K562 (cell line): ENCODE measurements at regions not wholly inside any gene's neighbourhood (a gene's known extent, or its start where the extent isn't known, plus 50 kb on each side); places are given as distances from the start of the nearest gene placed in this dataset.

Experiments
- ATAC-seq: fragments of 200-7000 bp; cut with Tn5 transposase; 3 replicates; pipeline ENCODE4 v1.9.1; 2020; ENCODE audit warnings: moderate library complexity
- BruUV-seq: library from RNA; stranded (reverse); fragments of 400-500 nt; replicated peaks from 2 replicates; lab custom pipeline; 2021; lab: Mats Ljungman, UMichigan
- CTCF ChIA-PET: fragments of 300-600 bp; formaldehyde crosslinking; extraction: SDS; loops from one replicate; lab custom pipeline; 2021; ENCODE audit warnings: low intra/inter-chr PET ratio; lab: Yijun Ruan, JAX
- POLR2A ChIA-PET: fragments of 300-600, 350-650 bp; sonication (Branson Sonifier 250); formaldehyde crosslinking; extraction: SDS; loops from one replicate; lab custom pipeline; 2021; ENCODE audit warnings: antibody characterized with exemption, inconsistent platforms; lab: Yijun Ruan, JAX
- DNase-seq, 4 experiments: peaks; one replicate each; pipeline versions ENCODE4 v3.0.0 to v3.0.0-alpha.2; 2011 to 2018; ENCODE audit warnings: low spot score in 3 of 4, mixed read lengths in 3 of 4; ENCODE audit errors: extremely low read depth in 1 of 4
- FAIRE-seq: peaks from 2 replicates; lab custom pipeline; 2011; peaks lifted over from hg19 to GRCh38; lab: Jason Lieb, UNC
- H2AFZ ChIP-seq: 2 replicates; pipeline ENCODE4 v1.6.0; 2011; ENCODE audit warnings: low read depth, low read length, control low read depth, inconsistent platforms
- H3K27ac ChIP-seq: fragments of 200-600 bp; 3 replicates; pipeline ENCODE4 v1.8.0; 2011; ENCODE audit warnings: low read depth, mild to moderate bottlenecking, control low read depth, inconsistent platforms, low read length, moderate library complexity, mixed read lengths; ENCODE audit errors: extremely low read depth
- H3K27me3 ChIP-seq, 2 experiments: fragments of 300-600 bp in 1 of 2; 2 replicates in 1 of 2; 3 replicates in 1 of 2; pipeline versions ENCODE4 v1.6.0 to v1.8.0; 2011; ENCODE audit warnings: inconsistent platforms in 2 of 2, low read length in 2 of 2, mild to moderate bottlenecking in 1 of 2, mixed read lengths in 1 of 2, moderate library complexity in 1 of 2; ENCODE audit not compliant: control insufficient read depth in 2 of 2, insufficient read depth in 2 of 2
- H3K36me3 ChIP-seq: fragments of 300-600 bp; 3 replicates; pipeline ENCODE4 v1.8.0; 2011; ENCODE audit warnings: mild to moderate bottlenecking, low read length, inconsistent platforms; ENCODE audit not compliant: control insufficient read depth, insufficient read depth
- H3K4me1 ChIP-seq, 2 experiments: fragments of 200-600 bp in 1 of 2; replicated peaks in 1 of 2; 2 replicates in 1 of 2; 3 replicates in 1 of 2; pipeline versions ENCODE4 v1.5.1 to v1.8.0; 2011; ENCODE audit warnings: inconsistent platforms in 2 of 2, low read length in 2 of 2, mild to moderate bottlenecking in 1 of 2, mixed read lengths in 1 of 2, moderate library complexity in 1 of 2; ENCODE audit not compliant: control insufficient read depth in 2 of 2, insufficient read depth in 2 of 2
- H3K4me2 ChIP-seq: 2 replicates; pipeline ENCODE4 v1.6.1; 2011; ENCODE audit warnings: low read length, control low read depth, inconsistent platforms, mixed read lengths; ENCODE audit not compliant: insufficient read depth
- H3K4me3 ChIP-seq: fragments of 200-600 bp; sonication (generic), shearing (Covaris generic); 2 replicates; pipeline ENCODE4 v1.5.1; 2016; ENCODE audit warnings: control low read depth, inconsistent platforms
- H3K79me2 ChIP-seq: fragments of 200-600 bp; 3 replicates; pipeline ENCODE4 v1.8.0; 2011; ENCODE audit warnings: low read length, inconsistent platforms; ENCODE audit not compliant: control insufficient read depth, insufficient read depth
- H3K9ac ChIP-seq, 2 experiments: 2 replicates each; pipeline versions ENCODE4 v1.6.0 to v1.6.1; 2011; ENCODE audit warnings: low read depth in 2 of 2, low read length in 2 of 2, control low read depth in 1 of 2, inconsistent platforms in 1 of 2, mild to moderate bottlenecking in 1 of 2, mixed read lengths in 1 of 2; ENCODE audit not compliant: insufficient read depth in 1 of 2
- H3K9me1 ChIP-seq: one replicate; pipeline ENCODE4 v1.6.0; 2011; ENCODE audit warnings: inconsistent platforms, mild to moderate bottlenecking, low read length, moderate library complexity; ENCODE audit not compliant: control insufficient read depth, insufficient read depth
- H3K9me3 ChIP-seq: replicated peaks from 2 replicates; pipeline ENCODE4 v1.5.1; 2011; ENCODE audit warnings: low read depth, low read length, inconsistent platforms; ENCODE audit not compliant: control insufficient read depth, insufficient read depth
- H4K20me1 ChIP-seq: replicated peaks from 2 replicates; pipeline ENCODE4 v1.6.1; 2011; ENCODE audit warnings: low read length, inconsistent platforms, mixed read lengths; ENCODE audit not compliant: control insufficient read depth, insufficient read depth
- ARHGAP35 ChIP-seq: fragments of 450-650 bp; IDR thresholded peaks from 2 replicates; pipeline ENCODE4 v1.6.1; 2018; ENCODE audit not compliant: partially characterized antibody
- CBX8 ChIP-seq: fragments of 200-600 bp; sonication (generic); IDR thresholded peaks from 2 replicates; pipeline ENCODE4 v1.6.1; 2012; ENCODE audit warnings: borderline replicate concordance, mixed run types, low read depth, mild to moderate bottlenecking, moderate library complexity, mixed read lengths, low read length, control low read depth, inconsistent platforms; ENCODE audit not compliant: poor library complexity, severe bottlenecking; ENCODE audit errors: extremely low read depth
- CHD2 ChIP-seq: IDR thresholded peaks from 2 replicates; pipeline ENCODE4 v1.6.1; 2011; ENCODE audit warnings: low read depth, low read length
- ETV6 ChIP-seq, 3 experiments: fragments of 150-350 bp in 1 of 3; sonication (generic) in 1 of 3; formaldehyde crosslinking in 1 of 3; IDR thresholded peaks; 2 replicates each; pipeline versions ENCODE4 v1.6.1 to v1.8.0; 2014 to 2022; ENCODE audit warnings: borderline replicate concordance in 2 of 3, low read depth in 2 of 3, antibody characterized with exemption in 1 of 3, low read length in 1 of 3, mild to moderate bottlenecking in 1 of 3, missing genetic modification reagents in 1 of 3
- HEY1 ChIP-seq: fragments of 250-450 bp; sonication (Bioruptor Pico); IDR thresholded peaks from 2 replicates; pipeline ENCODE4 v1.5.0; 2020; ENCODE audit warnings: mild to moderate bottlenecking, moderate library complexity, borderline replicate concordance
- KLF1 ChIP-seq: fragments of 450-650 bp; IDR thresholded peaks from 2 replicates; pipeline ENCODE4 v1.6.1; 2016; ENCODE audit warnings: missing genetic modification characterization, missing compliant biosample characterization
- PHF21A ChIP-seq: fragments of 450-650 bp; IDR thresholded peaks from 2 replicates; pipeline ENCODE4 v1.6.1; 2017; ENCODE audit warnings: low read depth, borderline replicate concordance
- RFX1 ChIP-seq: fragments of 450-650 bp; IDR thresholded peaks from 2 replicates; pipeline ENCODE4 v1.6.1; 2016; ENCODE audit warnings: mild to moderate bottlenecking, moderate library complexity
- SIRT6 ChIP-seq: IDR thresholded peaks from one replicate; pipeline ENCODE4 v1.6.1; 2012; ENCODE audit warnings: low read depth, mild to moderate bottlenecking, control low read depth, inconsistent platforms, low read length, moderate library complexity
- SIX5 ChIP-seq, 2 experiments: IDR thresholded peaks; 2 replicates each; pipeline ENCODE4 v1.6.1; 2011; ENCODE audit warnings: low read length in 2 of 2, borderline replicate concordance in 1 of 2, low read depth in 1 of 2, mild to moderate bottlenecking in 1 of 2, moderate library complexity in 1 of 2; ENCODE audit not compliant: insufficient read depth in 1 of 2
- ZBTB7A ChIP-seq: IDR thresholded peaks from 2 replicates; pipeline ENCODE4 v1.6.1; 2011; ENCODE audit warnings: low read depth, mild to moderate bottlenecking, low read length, moderate library complexity, borderline replicate concordance; ENCODE audit not compliant: control insufficient read depth
- ZBTB8A ChIP-seq: fragments of 450-650 bp; IDR thresholded peaks from 2 replicates; pipeline ENCODE4 v1.6.1; 2018; ENCODE audit warnings: mild to moderate bottlenecking, moderate library complexity; ENCODE audit not compliant: partially characterized antibody
- WGBS: fragments of 100-300 bp; shearing (Covaris generic); methylation state at CpG from one replicate; pipeline ENCODE4 v1.1.6; 2016; ENCODE audit warnings: low coverage, mixed read lengths; ENCODE audit not compliant: insufficient coverage; ENCODE audit errors: missing lambda C conversion rate; 5-methylcytosine and 5-hydroxymethylcytosine counted together
- in situ Hi-C: fragments of 300-500 bp; cut with MboI; formaldehyde crosslinking; loops from 4 replicates; pipeline ENCODE4 v1.15.0; 2018; ENCODE audit warnings: inconsistent platforms, mixed read lengths
- intact Hi-C: fragments of 100-400 bp; cut with micrococcal nuclease; formaldehyde crosslinking; loops from 2 replicates; pipeline ENCODE4 v1.14.2; 2022
- TF ChIP-seq, protein P1 (sequence below): sonication (generic); IDR thresholded peaks from 2 replicates; pipeline ENCODE4 v1.6.1; 2016
- TF ChIP-seq, protein P2 (sequence below): fragments of 450-650 bp; IDR thresholded peaks from 2 replicates; pipeline ENCODE4 v1.7.0; 2016; ENCODE audit warnings: borderline replicate concordance
- TF ChIP-seq, protein P3 (sequence below): fragments of 250-450 bp; sonication (Bioruptor Pico); IDR thresholded peaks from 2 replicates; pipeline ENCODE4 v1.5.0; 2021; ENCODE audit warnings: mild to moderate bottlenecking, moderate library complexity

DNA sequence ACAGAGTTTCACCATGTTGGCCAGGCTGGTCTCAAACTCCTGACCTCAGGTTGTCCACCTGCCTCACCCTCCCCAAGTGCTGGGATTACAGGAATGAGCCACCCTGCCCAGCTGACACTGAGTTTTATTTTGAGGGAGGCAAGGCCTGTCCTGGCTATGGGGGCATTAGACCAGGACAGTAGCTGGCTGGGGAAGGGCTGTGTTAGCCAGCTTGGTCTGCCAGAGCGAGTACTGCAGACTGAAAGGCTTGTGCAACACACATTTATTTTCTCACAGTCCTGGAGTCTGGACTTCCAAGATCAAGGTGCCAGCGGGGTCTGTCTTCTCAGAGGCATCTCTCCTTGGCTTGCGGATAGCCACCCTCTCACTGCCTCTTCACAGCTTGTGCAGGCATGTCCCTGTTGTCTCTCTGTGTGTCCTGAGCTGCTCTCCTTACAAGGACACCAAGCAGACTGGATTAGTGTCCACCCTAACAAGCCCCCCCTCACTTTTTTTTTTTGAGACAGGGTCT lies 59.4 kb upstream of the HAAO start:
- H2AFZ ChIP-seq, result no peak overlapping the region
- H3K9me3 ChIP-seq, result no peaks in the 10 kb centered on the region
- ChIA-PET POLR2A (interaction anchor here (0.6 kb wide), 1 partner anchor 12 kb away, joined by 3 read pairs; no protein-coding TSS in a partner anchor), CTCF (no interaction called here)
- H3K4me1 ChIP-seq, result peaks cover 0 to 4% of the 10 kb centered on the region in 2 experiments; a peak in 2 of 5 replicates
- TF ChIP-seq ZBTB7A (no peak), HEY1 (CRISPR knock-in tag) (no peak), SIX5 (IDR thresholded peaks at IDR 0.05; ENCODE audit: borderline replicate concordance in 1 of 2, insufficient read depth in 1 of 2, low read depth in 1 of 2, low read length in 2 of 2) (no peak), CHD2 (no peak), ARHGAP35 (no peak), CBX8 (no peak), ETV6 (IDR thresholded peaks at IDR 0.05; ENCODE audit: borderline replicate concordance in 1 of 2, low read depth in 2 of 2, low read length in 1 of 2) (no peak), ETV6 (CRISPR knock-in tag; IDR thresholded peaks at IDR 0.05; ENCODE audit: borderline replicate concordance) (no peak), RFX1 (no peak), KLF1 (no peak), PHF21A (no peak), ZBTB8A (no peak), SIRT6 (no peak)
- TF ChIP-seq, protein P1, sequence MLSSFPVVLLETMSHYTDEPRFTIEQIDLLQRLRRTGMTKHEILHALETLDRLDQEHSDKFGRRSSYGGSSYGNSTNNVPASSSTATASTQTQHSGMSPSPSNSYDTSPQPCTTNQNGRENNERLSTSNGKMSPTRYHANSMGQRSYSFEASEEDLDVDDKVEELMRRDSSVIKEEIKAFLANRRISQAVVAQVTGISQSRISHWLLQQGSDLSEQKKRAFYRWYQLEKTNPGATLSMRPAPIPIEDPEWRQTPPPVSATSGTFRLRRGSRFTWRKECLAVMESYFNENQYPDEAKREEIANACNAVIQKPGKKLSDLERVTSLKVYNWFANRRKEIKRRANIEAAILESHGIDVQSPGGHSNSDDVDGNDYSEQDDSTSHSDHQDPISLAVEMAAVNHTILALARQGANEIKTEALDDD, result no peak
- TF ChIP-seq, protein P2, sequence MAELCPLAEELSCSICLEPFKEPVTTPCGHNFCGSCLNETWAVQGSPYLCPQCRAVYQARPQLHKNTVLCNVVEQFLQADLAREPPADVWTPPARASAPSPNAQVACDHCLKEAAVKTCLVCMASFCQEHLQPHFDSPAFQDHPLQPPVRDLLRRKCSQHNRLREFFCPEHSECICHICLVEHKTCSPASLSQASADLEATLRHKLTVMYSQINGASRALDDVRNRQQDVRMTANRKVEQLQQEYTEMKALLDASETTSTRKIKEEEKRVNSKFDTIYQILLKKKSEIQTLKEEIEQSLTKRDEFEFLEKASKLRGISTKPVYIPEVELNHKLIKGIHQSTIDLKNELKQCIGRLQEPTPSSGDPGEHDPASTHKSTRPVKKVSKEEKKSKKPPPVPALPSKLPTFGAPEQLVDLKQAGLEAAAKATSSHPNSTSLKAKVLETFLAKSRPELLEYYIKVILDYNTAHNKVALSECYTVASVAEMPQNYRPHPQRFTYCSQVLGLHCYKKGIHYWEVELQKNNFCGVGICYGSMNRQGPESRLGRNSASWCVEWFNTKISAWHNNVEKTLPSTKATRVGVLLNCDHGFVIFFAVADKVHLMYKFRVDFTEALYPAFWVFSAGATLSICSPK, result no peak
- TF ChIP-seq, protein P3, sequence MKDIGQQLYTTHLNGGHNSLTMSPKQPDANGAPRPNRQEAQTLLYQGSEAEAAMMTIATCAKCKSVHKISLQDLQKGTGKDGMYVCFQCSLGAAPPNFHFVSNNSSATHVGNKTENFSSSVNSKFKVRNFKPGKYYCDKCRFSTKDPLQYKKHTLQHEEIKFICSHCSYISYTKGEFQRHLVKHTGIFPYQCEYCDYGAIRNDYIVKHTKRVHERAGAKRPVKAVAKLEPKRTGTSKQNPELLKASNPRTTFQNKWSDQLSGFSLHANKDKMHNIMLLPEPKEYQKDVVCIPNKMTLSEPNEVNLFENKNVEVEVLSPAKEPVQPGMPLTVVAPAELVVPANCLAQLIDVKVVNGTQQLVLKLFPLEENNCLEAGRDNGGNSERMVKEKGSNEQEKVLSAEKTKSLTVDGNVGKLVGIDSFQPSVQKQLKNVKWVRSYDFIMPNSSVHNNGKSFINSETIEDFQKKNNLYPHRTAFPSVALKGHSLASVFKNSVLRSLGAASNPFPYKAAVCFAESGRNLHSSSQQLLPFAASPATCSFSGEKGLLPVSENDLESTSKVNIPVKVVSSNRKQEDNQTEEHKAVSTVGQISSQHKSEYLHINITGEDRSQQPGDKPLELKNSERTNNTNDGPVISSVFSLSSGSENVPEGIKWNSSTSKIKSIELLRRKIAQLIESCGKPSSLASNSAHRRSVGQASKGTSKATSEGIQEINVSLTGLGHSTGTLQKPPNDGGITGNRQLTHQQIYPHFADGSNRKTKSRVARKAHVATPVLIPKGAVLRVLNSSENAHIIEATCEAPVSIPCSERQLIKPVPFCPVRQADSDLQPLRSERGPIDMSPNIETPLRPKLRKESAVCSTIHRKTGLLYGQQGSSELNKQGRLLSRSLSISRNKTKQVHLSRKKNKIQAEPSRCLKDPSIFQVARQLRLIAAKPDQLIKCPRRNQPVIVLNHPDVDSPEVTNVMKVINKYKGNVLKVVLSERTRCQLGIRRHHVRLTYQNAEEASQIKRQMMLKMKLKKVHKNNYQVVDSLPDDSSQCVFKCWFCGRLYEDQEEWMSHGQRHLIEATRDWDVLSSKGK (CRISPR knock-in tag), result no peak
- no peak for ATAC-seq
- H3K27me3 ChIP-seq, result no peaks in the 10 kb centered on the region
- WGBS, result 40% methylated on average over 3 of the region's 3 CpGs
- H3K9me1 ChIP-seq, result no peaks in the 10 kb centered on the region
- intact Hi-C loops (loop anchor here (10.0 kb wide), 2 partner anchors 633 to 693 kb away; no protein-coding TSS in a partner anchor), in situ Hi-C loops (loop anchor here (10.0 kb wide), 1 partner anchor 633 kb away; no protein-coding TSS in a partner anchor)
- no peak overlapping the region for H3K9ac ChIP-seq
- H3K4me2 ChIP-seq, result no peak overlapping the region
- no peaks in the 10 kb centered on the region for H4K20me1 ChIP-seq
- DNase-seq, result no peak
- H3K4me3 ChIP-seq, result no peak overlapping the region
- no TSS peak for BruUV-seq
- H3K36me3 ChIP-seq, result no peaks in the 10 kb centered on the region
- FAIRE-seq, result no peak
- H3K27ac ChIP-seq, result no peak overlapping the region
- no peaks in the 10 kb centered on the region for H3K79me2 ChIP-seq
